Inflammatory macrophage treated with lipopolysaccharide for 4 hours (primary cell): ENCODE measurements at regions not wholly inside any gene's neighbourhood (a gene's known extent, or its start where the extent isn't known, plus 50 kb on each side); places are given as distances from the start of the nearest gene placed in this dataset.
"Not testable (repeated sequence)": the region's sequence is repeated elsewhere in the genome, so short reads cannot be mapped to it uniquely, and the experiment has no call there.

Source experiments
- DNase-seq: peaks from one replicate; pipeline ENCODE4 v3.0.0-alpha.2; 2020

GRCh38 chr1:70827030-70827429 is 220.6 kb downstream of the PTGER3 start:
- no peak for DNase-seq

GRCh38 chr1:70828177-70828576 is 219.4 kb downstream of the PTGER3 start:
- no peak for DNase-seq

- not testable (repeated sequence) for DNase-seq
Observed at GRCh38 chr1:70834365-70834764, 213.3 kb downstream of the PTGER3 start.

- DNase-seq, result no peak
Observed at GRCh38 chr1:70836456-70836855, 211.2 kb downstream of the PTGER3 start.

- DNase-seq, result no peak
Observed at GRCh38 chr1:70840260-70840953, 207.2 kb downstream of the PTGER3 start.

- no peak for DNase-seq
Observed at GRCh38 chr1:70842562-70842961, 205.1 kb downstream of the PTGER3 start.

- DNase-seq, result no peak
Observed at GRCh38 chr1:70843452-70843851, 204.2 kb downstream of the PTGER3 start.

GRCh38 chr1:70847013-70847412 is 200.6 kb downstream of the PTGER3 start:
- DNase-seq, result no peak

- DNase-seq, result no peak
Observed at GRCh38 chr1:70855203-70855602, 192.4 kb downstream of the PTGER3 start.

GRCh38 chr1:70856201-70856600 is 191.4 kb downstream of the PTGER3 start:
- peak; percentile 62 for DNase-seq

GRCh38 chr1:70863239-70863638 is 184.4 kb downstream of the PTGER3 start:
- DNase-seq, result no peak

- DNase-seq, result no peak
Observed at GRCh38 chr1:70864302-70864701, 183.3 kb downstream of the PTGER3 start.

GRCh38 chr1:70866542-70867264 is 180.9 kb downstream of the PTGER3 start:
- peak; percentile 10 for DNase-seq

- DNase-seq, result no peak
Observed at GRCh38 chr1:70871790-70872189, 175.8 kb downstream of the PTGER3 start.

- no peak for DNase-seq
Observed at GRCh38 chr1:70874063-70874462, 173.6 kb downstream of the PTGER3 start.

GRCh38 chr1:70874818-70875217 is 172.8 kb downstream of the PTGER3 start:
- no peak for DNase-seq

GRCh38 chr1:70877343-70877742 is 170.3 kb downstream of the PTGER3 start:
- DNase-seq, result no peak

GRCh38 chr1:70887936-70888335 is 159.7 kb downstream of the PTGER3 start:
- no peak for DNase-seq

GRCh38 chr1:70888722-70889121 is 158.9 kb downstream of the PTGER3 start:
- no peak for DNase-seq

GRCh38 chr1:70890408-70890807 is 157.2 kb downstream of the PTGER3 start:
- DNase-seq, result no peak

GRCh38 chr1:70891051-70891843 is 156.4 kb downstream of the PTGER3 start:
- DNase-seq, result no peak

- no peak for DNase-seq
Observed at GRCh38 chr1:70892140-70892539, 155.5 kb downstream of the PTGER3 start.

- peak; percentile 41 for DNase-seq
Observed at GRCh38 chr1:70892930-70893329, 154.7 kb downstream of the PTGER3 start.

GRCh38 chr1:70893381-70893780 is 154.2 kb downstream of the PTGER3 start:
- DNase-seq, result no peak
